Right ventricle myocardium inferior (tissue), 1 donor: ENCODE measurements at regions not wholly inside any gene's neighbourhood (a gene's known extent, or its start where the extent isn't known, plus 50 kb on each side); places are given as distances from the start of the nearest gene placed in this dataset.
A peak's percentile ranks its signal among the peaks of the same experiment; 100 is the strongest.

Experiments
- ATAC-seq: fragments of 200-7000 bp; cut with Tn5 transposase; one replicate; pipeline ENCODE4 v1.9.1; 2020; ENCODE audit warnings: mild to moderate bottlenecking, moderate library complexity
- DNase-seq: peaks from one replicate; pipeline ENCODE4 v3.0.0; 2021; ENCODE audit errors: missing footprints
- intact Hi-C: fragments of 100-400 bp; cut with DNase I; formaldehyde crosslinking; loops from one replicate; pipeline ENCODE4 v1.11.0; 2022
- donor health status: DM: no; HTN: yes; CAD: no; lungs with severe emphysema.

- intact Hi-C loops, result no loop called here
- ATAC-seq, result no peak
- DNase-seq, result no peak
Observed at GRCh38 chr17:68785565-68786486, 169.4 kb downstream of the ABCA8 start.

- ATAC-seq (no peak), DNase-seq (no peak)
- intact Hi-C loops, result no loop called here
Observed at GRCh38 chr17:68784431-68784830, 170.8 kb downstream of the ABCA8 start.

GRCh38 chr17:68783861-68784260 is 171.3 kb downstream of the ABCA8 start:
- peak; percentile 50 for ATAC-seq
- no peak for DNase-seq
- intact Hi-C loops, result no loop called here

- DNase-seq (no peak), ATAC-seq (peak; percentile 84)
- intact Hi-C loops, result no loop called here
Observed at GRCh38 chr17:68782789-68783188, 172.4 kb downstream of the ABCA8 start.

GRCh38 chr17:68780596-68780995 is 174.6 kb downstream of the ABCA8 start:
- no peak for DNase-seq
- intact Hi-C loops, result no loop called here
- no peak for ATAC-seq

- no peak for DNase-seq
- ATAC-seq, result no peak
- intact Hi-C loops, result loop anchor here (5.0 to 10.0 kb wide), 3 partner anchors 134 to 276 kb away; no protein-coding TSS in a partner anchor
Observed at GRCh38 chr17:68778726-68779125, 176.5 kb downstream of the ABCA8 start.

GRCh38 chr17:68777856-68778694 is 176.9 kb upstream of the FAM20A start:
- ATAC-seq (peak; percentile 77), DNase-seq (no peak)
- intact Hi-C loops, result loop anchor here (1.0 to 10.0 kb wide), 5 partner anchors 16 to 457 kb away; no protein-coding TSS in a partner anchor

- ATAC-seq (peak; percentile 79), DNase-seq (no peak)
- intact Hi-C loops, result loop anchor here (1.0 to 10.0 kb wide), 5 partner anchors 17 to 457 kb away; no protein-coding TSS in a partner anchor
Observed at GRCh38 chr17:68777243-68777855, 176.2 kb upstream of the FAM20A start.

GRCh38 chr17:68776451-68776850 is 175.3 kb upstream of the FAM20A start:
- ATAC-seq (no peak), DNase-seq (no peak)
- intact Hi-C loops, result loop anchor here (2.0 to 10.0 kb wide), 4 partner anchors 136 to 458 kb away; no protein-coding TSS in a partner anchor

GRCh38 chr17:68775969-68776368 is 174.8 kb upstream of the FAM20A start:
- DNase-seq, result no peak
- ATAC-seq, result no peak
- intact Hi-C loops, result loop anchor here (2.0 to 10.0 kb wide), 4 partner anchors 136 to 459 kb away; no protein-coding TSS in a partner anchor

GRCh38 chr17:68775318-68775717 is 174.2 kb upstream of the FAM20A start:
- ATAC-seq (peak; percentile 29), DNase-seq (no peak)
- intact Hi-C loops, result loop anchor here (5.0 to 10.0 kb wide), 3 partner anchors 137 to 279 kb away; no protein-coding TSS in a partner anchor

GRCh38 chr17:68771867-68772515 is 170.8 kb upstream of the FAM20A start:
- ATAC-seq, result peak; percentile 70
- intact Hi-C loops, result loop anchor here (10.0 kb wide), 1 partner anchor 283 kb away; no protein-coding TSS in a partner anchor
- DNase-seq, result no peak

GRCh38 chr17:68768804-68769203 is 167.6 kb upstream of the FAM20A start:
- no peak for ATAC-seq
- intact Hi-C loops, result loop anchor here (10.0 kb wide), 1 partner anchor 504 kb away; no protein-coding TSS in a partner anchor
- no peak for DNase-seq

- intact Hi-C loops, result loop anchor here (10.0 kb wide), 1 partner anchor 502 kb away; no protein-coding TSS in a partner anchor
- DNase-seq (no peak), ATAC-seq (no peak)
Observed at GRCh38 chr17:68766640-68767039, 165.5 kb upstream of the FAM20A start.

- no peak for DNase-seq
- intact Hi-C loops, result loop anchor here (5.0 to 10.0 kb wide), 2 partner anchors 499 to 591 kb away; no protein-coding TSS in a partner anchor
Observed at GRCh38 chr17:68763562-68763961, 162.4 kb upstream of the FAM20A start.

GRCh38 chr17:68762911-68763310 is 161.7 kb upstream of the FAM20A start:
- DNase-seq (no peak), ATAC-seq (no peak)
- intact Hi-C loops, result loop anchor here (5.0 to 10.0 kb wide), 2 partner anchors 498 to 591 kb away; no protein-coding TSS in a partner anchor

More at GRCh38 chr17:68763562-68763961, 162.4 kb upstream of the FAM20A start:
- no peak for ATAC-seq

GRCh38 chr17:68760141-68760475 is 158.9 kb upstream of the FAM20A start:
- no peak for DNase-seq
- intact Hi-C loops, result loop anchor here (5.0 to 10.0 kb wide), 2 partner anchors 495 to 588 kb away; no protein-coding TSS in a partner anchor
- ATAC-seq, result no peak
